ENCODE measurements at regions not wholly inside any gene's neighbourhood (a gene's known extent, or its start where the extent isn't known, plus 50 kb on each side); places are given as distances from the start of the nearest gene placed in this dataset.

- no peak overlapping the region for H3K4me3 ChIP-seq
- H3K9me3 ChIP-seq (ENCODE audit: low read depth): no peaks in the 10 kb centered on the region
- no peaks in the 10 kb centered on the region for H3K4me1 ChIP-seq (ENCODE audit: low read depth)
- H3K27ac ChIP-seq: no peak overlapping the region
- TF ChIP-seq CTCF (IDR thresholded peaks at IDR 0.05; ENCODE audit: low read depth, low read length): no peak
- no peaks in the 10 kb centered on the region for H3K27me3 ChIP-seq
- no peaks in the 10 kb centered on the region for H3K36me3 ChIP-seq
- DNase-seq (ENCODE audit: low read depth in 1 of 2, low spot score in 1 of 2): no peak
These were observed 152.5 kb upstream of the CIBAR2 start for GRCh38 chr16:85264752-85265151.

GRCh38 chr16:85265161-85265784 lies 153.0 kb upstream of the CIBAR2 start:
- no peak overlapping the region for H3K4me3 ChIP-seq
- H3K9me3 ChIP-seq (ENCODE audit: low read depth): no peaks in the 10 kb centered on the region
- H3K4me1 ChIP-seq (ENCODE audit: low read depth): no peaks in the 10 kb centered on the region
- DNase-seq (ENCODE audit: low read depth in 1 of 2, low spot score in 1 of 2): no peak
- no peaks in the 10 kb centered on the region for H3K27me3 ChIP-seq
- H3K36me3 ChIP-seq: no peaks in the 10 kb centered on the region
- H3K27ac ChIP-seq: no peak overlapping the region
- TF ChIP-seq CTCF (IDR thresholded peaks at IDR 0.05; ENCODE audit: low read depth, low read length): no peak

DNA sequence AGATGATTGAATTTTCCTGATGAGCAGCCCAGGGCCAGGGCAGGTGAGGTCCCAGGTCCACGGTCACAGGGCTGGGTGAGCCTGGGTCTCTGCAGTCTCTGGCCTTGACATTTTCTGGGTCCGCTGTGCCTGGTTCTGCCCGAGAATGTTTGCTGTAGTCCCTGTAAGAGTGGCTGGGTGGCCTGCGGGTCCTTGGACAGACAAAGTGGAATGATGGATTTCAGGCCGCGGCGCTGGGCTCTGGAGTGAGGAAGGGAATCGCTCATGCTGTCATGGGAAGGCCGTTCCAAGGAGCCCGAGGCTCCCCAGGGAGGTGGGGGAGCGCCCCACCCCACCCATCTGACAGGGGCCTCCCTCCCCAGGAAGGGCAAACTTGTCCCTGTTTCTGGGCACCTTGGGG lies 153.5 kb upstream of the CIBAR2 start:
- no peak for TF ChIP-seq CTCF (IDR thresholded peaks at IDR 0.05; ENCODE audit: low read depth, low read length)
- Histone ChIP-seq H3K4me3 (no peak overlapping the region), H3K27me3 (no peaks in the 10 kb centered on the region), H3K27ac (no peak overlapping the region), H3K4me1 (ENCODE audit: low read depth) (no peaks in the 10 kb centered on the region), H3K36me3 (no peaks in the 10 kb centered on the region), H3K9me3 (ENCODE audit: low read depth) (no peaks in the 10 kb centered on the region)
- DNase-seq (ENCODE audit: low read depth in 1 of 2, low spot score in 1 of 2): no peak

DNA sequence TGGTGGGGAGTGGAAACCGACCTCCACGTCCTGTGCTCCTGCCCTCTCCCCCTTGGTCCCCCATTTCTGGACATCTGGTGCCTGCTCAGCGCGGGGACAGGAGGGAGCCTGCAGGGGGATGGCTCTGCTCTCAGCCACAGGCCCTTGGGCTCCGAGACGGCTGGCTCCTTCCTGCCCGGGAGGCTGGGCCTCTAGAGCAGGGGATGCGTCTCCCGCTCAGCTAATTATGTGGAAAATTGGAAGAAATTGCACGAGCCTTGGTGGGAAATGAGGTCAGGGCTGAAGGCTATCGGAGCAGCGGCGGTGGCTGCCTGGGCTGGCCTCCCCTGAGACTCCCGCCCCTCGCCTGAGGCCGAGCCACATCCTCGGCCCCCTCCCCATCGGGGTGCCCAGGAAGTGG lies 154.6 kb upstream of the CIBAR2 start:
- DNase-seq (ENCODE audit: low read depth in 1 of 2, low spot score in 1 of 2): no peak
- H3K27ac ChIP-seq: no peak overlapping the region
- no peaks in the 10 kb centered on the region for H3K27me3 ChIP-seq
- no peaks in the 10 kb centered on the region for H3K4me1 ChIP-seq (ENCODE audit: low read depth)
- no peaks in the 10 kb centered on the region for H3K36me3 ChIP-seq
- H3K9me3 ChIP-seq (ENCODE audit: low read depth): no peaks in the 10 kb centered on the region
- no peak for TF ChIP-seq CTCF (IDR thresholded peaks at IDR 0.05; ENCODE audit: low read depth, low read length)
- H3K4me3 ChIP-seq: no peak overlapping the region

GRCh38 chr16:85267414-85267945 lies 155.2 kb upstream of the CIBAR2 start:
- Histone ChIP-seq H3K27me3 (no peaks in the 10 kb centered on the region), H3K4me1 (ENCODE audit: low read depth) (no peaks in the 10 kb centered on the region), H3K27ac (no peak overlapping the region), H3K36me3 (no peaks in the 10 kb centered on the region), H3K9me3 (ENCODE audit: low read depth) (no peaks in the 10 kb centered on the region), H3K4me3 (no peak overlapping the region)
- DNase-seq (ENCODE audit: low read depth in 1 of 2, low spot score in 1 of 2): no peak
- TF ChIP-seq CTCF (IDR thresholded peaks at IDR 0.05; ENCODE audit: low read depth, low read length): no peak
